ENCODE measurements at regions not wholly inside any gene's neighbourhood (a gene's known extent, or its start where the extent isn't known, plus 50 kb on each side); places are given as distances from the start of the nearest gene placed in this dataset.

DNA sequence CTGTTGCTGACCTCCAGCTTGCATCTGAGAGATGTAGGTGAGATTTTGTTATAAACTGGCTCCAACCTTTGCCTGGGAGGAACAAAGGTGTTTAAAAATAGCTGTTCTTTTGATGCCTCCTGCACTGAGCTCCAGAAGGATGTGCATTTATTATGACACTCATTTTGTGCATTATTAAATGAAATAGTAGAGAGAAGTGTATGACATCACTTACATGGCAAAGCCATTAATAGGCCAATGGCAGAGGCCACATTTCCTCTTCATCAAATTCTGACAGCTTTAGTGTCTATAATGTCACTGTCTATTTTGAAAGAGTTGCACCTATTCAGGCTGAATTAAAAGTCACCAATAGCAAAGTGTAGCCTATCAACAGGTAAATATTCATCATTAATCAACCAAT is 564.6 kb downstream of the FLRT2 start:
- TF ChIP-seq CTCF (IDR thresholded peaks at IDR 0.05): no peak
- Mint-ChIP-seq H3K9me3 (peaks cover 22% of the 10 kb centered on the region), H3K27ac (no peak overlapping the region), H3K36me3 (ENCODE audit: low read depth) (no peaks in the 10 kb centered on the region), H3K27me3 (ENCODE audit: low read depth, poor library complexity) (no peaks in the 10 kb centered on the region), H3K4me3 (no peak overlapping the region), H3K4me1 (peaks cover 4% of the 10 kb centered on the region)
- no peak for DNase-seq

DNA sequence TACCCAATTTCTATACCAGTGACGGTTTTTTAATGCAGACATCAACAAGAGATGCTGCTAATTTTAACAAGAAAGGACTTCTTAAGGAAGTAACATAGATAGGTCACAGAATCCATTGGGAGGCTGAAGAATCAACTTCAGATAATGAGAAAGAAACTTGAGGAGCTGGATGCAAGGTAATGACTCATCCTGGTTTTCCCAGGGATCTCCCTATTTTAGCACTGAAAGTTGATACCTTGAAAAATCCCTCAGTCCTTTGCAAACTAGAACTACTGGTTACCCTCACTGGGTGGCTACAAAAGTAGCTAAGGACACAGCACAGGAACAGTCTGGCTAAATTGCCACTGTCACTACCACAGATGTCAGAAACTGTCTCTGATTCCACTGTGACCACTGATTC is 561.9 kb downstream of the FLRT2 start:
- Mint-ChIP-seq H3K4me1 (peaks cover 4% of the 10 kb centered on the region), H3K4me3 (no peak overlapping the region), H3K27me3 (ENCODE audit: low read depth, poor library complexity) (no peaks in the 10 kb centered on the region), H3K36me3 (ENCODE audit: low read depth) (no peaks in the 10 kb centered on the region), H3K9me3 (peaks cover 19% of the 10 kb centered on the region), H3K27ac (peak overlapping the region; percentile 49)
- no peak for DNase-seq
- no peak for TF ChIP-seq CTCF (IDR thresholded peaks at IDR 0.05)

GRCh38 chr14:86088156-86088555 is 558.2 kb downstream of the FLRT2 start:
- DNase-seq: no peak
- no peaks in the 10 kb centered on the region for H3K27me3 Mint-ChIP-seq (ENCODE audit: low read depth, poor library complexity)
- H3K36me3 Mint-ChIP-seq (ENCODE audit: low read depth): no peaks in the 10 kb centered on the region
- H3K27ac Mint-ChIP-seq: no peak overlapping the region
- peaks cover 4% of the 10 kb centered on the region for H3K4me1 Mint-ChIP-seq
- no peak for TF ChIP-seq CTCF (IDR thresholded peaks at IDR 0.05)
- no peak overlapping the region for H3K4me3 Mint-ChIP-seq
- peaks cover 11% of the 10 kb centered on the region for H3K9me3 Mint-ChIP-seq

- peaks cover 7% of the 10 kb centered on the region for H3K9me3 Mint-ChIP-seq
- H3K4me3 Mint-ChIP-seq: no peak overlapping the region
- no peaks in the 10 kb centered on the region for H3K27me3 Mint-ChIP-seq (ENCODE audit: low read depth, poor library complexity)
These were observed 557.4 kb downstream of the FLRT2 start for GRCh38 chr14:86087377-86087776.

GRCh38 chr14:86086962-86087361 is 557.0 kb downstream of the FLRT2 start:
- Mint-ChIP-seq H3K4me3 (no peak overlapping the region), H3K27me3 (ENCODE audit: low read depth, poor library complexity) (no peaks in the 10 kb centered on the region), H3K27ac (no peak overlapping the region), H3K9me3 (peaks cover 8% of the 10 kb centered on the region), H3K4me1 (peaks cover 2% of the 10 kb centered on the region), H3K36me3 (ENCODE audit: low read depth) (no peaks in the 10 kb centered on the region)
- DNase-seq: no peak
- no peak for TF ChIP-seq CTCF (IDR thresholded peaks at IDR 0.05)

More at GRCh38 chr14:86087377-86087776, 557.4 kb downstream of the FLRT2 start:
- DNase-seq: no peak
- Mint-ChIP-seq H3K36me3 (ENCODE audit: low read depth) (no peaks in the 10 kb centered on the region), H3K27ac (no peak overlapping the region), H3K4me1 (peaks cover 4% of the 10 kb centered on the region)
- TF ChIP-seq CTCF (IDR thresholded peaks at IDR 0.05): no peak

GRCh38 chr14:86084097-86084496 is 554.2 kb downstream of the FLRT2 start:
- Mint-ChIP-seq H3K4me1 (no peaks in the 10 kb centered on the region), H3K27ac (no peak overlapping the region), H3K9me3 (peaks cover 23% of the 10 kb centered on the region), H3K36me3 (ENCODE audit: low read depth) (no peaks in the 10 kb centered on the region), H3K27me3 (ENCODE audit: low read depth, poor library complexity) (no peaks in the 10 kb centered on the region), H3K4me3 (no peak overlapping the region)
- no peak for DNase-seq
- no peak for TF ChIP-seq CTCF (IDR thresholded peaks at IDR 0.05)

Measured in nephron progenitor cell (in vitro differentiated cells).